ENCODE measurements at regions not wholly inside any gene's neighbourhood (a gene's known extent, or its start where the extent isn't known, plus 50 kb on each side); places are given as distances from the start of the nearest gene placed in this dataset.

GRCh38 chr11:91097083-91097482, 874.2 kb upstream of the CHORDC1 start:
- H3K27me3 ChIP-seq: no peaks in the 10 kb centered on the region
- TF ChIP-seq, protein P1, sequence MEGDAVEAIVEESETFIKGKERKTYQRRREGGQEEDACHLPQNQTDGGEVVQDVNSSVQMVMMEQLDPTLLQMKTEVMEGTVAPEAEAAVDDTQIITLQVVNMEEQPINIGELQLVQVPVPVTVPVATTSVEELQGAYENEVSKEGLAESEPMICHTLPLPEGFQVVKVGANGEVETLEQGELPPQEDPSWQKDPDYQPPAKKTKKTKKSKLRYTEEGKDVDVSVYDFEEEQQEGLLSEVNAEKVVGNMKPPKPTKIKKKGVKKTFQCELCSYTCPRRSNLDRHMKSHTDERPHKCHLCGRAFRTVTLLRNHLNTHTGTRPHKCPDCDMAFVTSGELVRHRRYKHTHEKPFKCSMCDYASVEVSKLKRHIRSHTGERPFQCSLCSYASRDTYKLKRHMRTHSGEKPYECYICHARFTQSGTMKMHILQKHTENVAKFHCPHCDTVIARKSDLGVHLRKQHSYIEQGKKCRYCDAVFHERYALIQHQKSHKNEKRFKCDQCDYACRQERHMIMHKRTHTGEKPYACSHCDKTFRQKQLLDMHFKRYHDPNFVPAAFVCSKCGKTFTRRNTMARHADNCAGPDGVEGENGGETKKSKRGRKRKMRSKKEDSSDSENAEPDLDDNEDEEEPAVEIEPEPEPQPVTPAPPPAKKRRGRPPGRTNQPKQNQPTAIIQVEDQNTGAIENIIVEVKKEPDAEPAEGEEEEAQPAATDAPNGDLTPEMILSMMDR (IDR thresholded peaks at IDR 0.05): no peak
- H3K4me3 ChIP-seq: no peak overlapping the region
- H3K9me3 ChIP-seq: no peaks in the 10 kb centered on the region
- no peak overlapping the region for H3K27ac ChIP-seq
- no peaks in the 10 kb centered on the region for H3K4me1 ChIP-seq
- H3K36me3 ChIP-seq: no peaks in the 10 kb centered on the region
- DNase-seq (ENCODE audit: low spot score): no peak

GRCh38 chr11:91093141-91093540, 870.3 kb upstream of the CHORDC1 start:
- Histone ChIP-seq H3K27me3 (no peaks in the 10 kb centered on the region), H3K9me3 (no peaks in the 10 kb centered on the region), H3K27ac (no peak overlapping the region), H3K4me1 (no peaks in the 10 kb centered on the region), H3K4me3 (no peak overlapping the region), H3K36me3 (no peaks in the 10 kb centered on the region)
- TF ChIP-seq, protein P1 (IDR thresholded peaks at IDR 0.05): no peak
- DNase-seq (ENCODE audit: low spot score): no peak

DNA sequence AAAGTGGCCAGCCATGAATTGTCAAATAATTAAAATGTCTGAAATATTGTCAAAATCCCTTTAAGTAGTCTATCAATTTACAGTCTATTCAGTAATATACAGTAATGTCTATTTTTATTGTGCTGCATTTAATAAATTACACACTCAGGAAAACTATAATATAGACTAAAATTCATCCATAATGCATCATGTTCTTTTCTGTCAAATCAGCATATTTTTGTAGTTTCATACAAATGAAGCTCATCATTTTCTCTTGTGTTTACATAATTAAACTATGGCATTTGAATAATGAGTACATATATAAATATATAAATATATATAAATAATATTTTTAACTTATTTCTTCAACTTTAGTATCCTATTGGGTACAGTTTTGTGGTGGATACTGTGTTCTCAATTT, 868.7 kb upstream of the CHORDC1 start:
- Histone ChIP-seq H3K4me3 (no peak overlapping the region), H3K27ac (no peak overlapping the region), H3K27me3 (no peaks in the 10 kb centered on the region), H3K9me3 (no peaks in the 10 kb centered on the region), H3K4me1 (no peaks in the 10 kb centered on the region), H3K36me3 (no peaks in the 10 kb centered on the region)
- TF ChIP-seq, protein P1 (IDR thresholded peaks at IDR 0.05): no peak
- no peak for DNase-seq (ENCODE audit: low spot score)

GRCh38 chr11:91086028-91086427, 863.2 kb upstream of the CHORDC1 start:
- no peaks in the 10 kb centered on the region for H3K9me3 ChIP-seq
- H3K36me3 ChIP-seq: no peaks in the 10 kb centered on the region
- H3K4me1 ChIP-seq: no peaks in the 10 kb centered on the region
- TF ChIP-seq, protein P1 (IDR thresholded peaks at IDR 0.05): no peak
- no peak for DNase-seq (ENCODE audit: low spot score)
- H3K4me3 ChIP-seq: no peak overlapping the region
- H3K27me3 ChIP-seq: no peaks in the 10 kb centered on the region
- H3K27ac ChIP-seq: no peak overlapping the region

DNA sequence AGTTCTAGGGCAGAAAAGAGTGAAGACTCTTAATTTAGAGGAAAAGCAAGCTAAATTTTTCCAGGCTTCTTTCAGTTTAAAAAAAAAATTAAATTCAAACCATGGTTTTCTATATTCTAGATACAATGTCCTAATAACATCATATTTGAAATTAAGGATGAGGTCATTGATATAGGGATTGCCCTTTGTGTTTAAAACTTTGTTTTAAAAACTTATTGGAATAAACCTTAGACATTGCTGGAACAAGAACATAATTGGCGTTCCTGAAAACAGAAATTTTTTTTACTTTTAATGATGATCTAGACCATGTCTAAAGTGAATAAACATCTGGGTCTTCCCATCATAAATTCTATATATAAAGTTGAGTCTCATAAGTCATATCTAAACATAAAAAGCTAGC, 859.4 kb upstream of the CHORDC1 start:
- Histone ChIP-seq H3K27ac (no peak overlapping the region), H3K4me1 (no peaks in the 10 kb centered on the region), H3K4me3 (no peak overlapping the region), H3K27me3 (no peaks in the 10 kb centered on the region), H3K36me3 (no peaks in the 10 kb centered on the region), H3K9me3 (no peaks in the 10 kb centered on the region)
- TF ChIP-seq, protein P1 (IDR thresholded peaks at IDR 0.05): no peak
- DNase-seq (ENCODE audit: low spot score): no peak

DNA sequence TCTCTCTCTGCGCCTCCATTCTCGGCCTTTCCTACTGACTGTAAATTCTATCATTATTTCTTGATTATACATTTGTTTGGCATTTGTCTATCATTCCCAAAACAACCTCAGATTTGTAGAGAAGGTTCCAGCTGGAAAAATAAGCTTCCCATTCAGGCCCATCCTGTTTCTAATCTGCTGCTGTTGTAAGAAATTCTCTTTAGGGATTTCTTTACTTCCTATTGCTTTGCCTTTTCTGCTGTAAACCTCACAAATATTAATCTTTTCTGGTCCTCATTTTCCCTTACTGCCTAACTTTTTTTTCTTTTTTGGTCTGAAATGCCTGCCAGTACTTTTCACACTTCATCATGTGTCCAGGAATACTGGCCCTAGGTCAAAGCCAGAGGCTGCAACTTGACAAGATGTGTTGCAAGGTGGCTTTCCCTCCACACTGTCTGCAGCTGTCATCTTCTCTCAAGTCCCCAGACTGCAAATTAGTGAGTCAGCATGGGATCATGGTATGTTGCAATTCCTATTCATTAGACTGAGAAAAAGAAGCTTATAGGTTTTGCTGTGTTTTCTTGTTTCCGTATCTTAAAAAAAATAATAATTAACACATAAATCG, 858.7 kb upstream of the CHORDC1 start:
- TF ChIP-seq, protein P1 (IDR thresholded peaks at IDR 0.05): no peak
- peak; percentile 59 for DNase-seq (ENCODE audit: low spot score)
- Histone ChIP-seq H3K9me3 (peaks cover 0 to 2% of the 10 kb centered on the region in 2 donors), H3K4me1 (no peaks in the 10 kb centered on the region), H3K36me3 (no peaks in the 10 kb centered on the region), H3K27ac (no peak overlapping the region), H3K27me3 (no peaks in the 10 kb centered on the region), H3K4me3 (no peak overlapping the region)

All from right atrium auricular region (tissue), 2 donors.